NCI-H345 (cell line): ENCODE measurements at regions not wholly inside any gene's neighbourhood (a gene's known extent, or its start where the extent isn't known, plus 50 kb on each side); places are given as distances from the start of the nearest gene placed in this dataset.
"Not testable (repeated sequence)": the region's sequence is repeated elsewhere in the genome, so short reads cannot be mapped to it uniquely, and the experiment has no call there.

Experiments
- DNase-seq: peaks from one replicate; lab custom pipeline; 2025; lab: John Stamatoyannopoulos, UW

- no peak for DNase-seq
These were observed 156.1 kb upstream of the SALL4 start for GRCh38 chr20:51958099-51959065.

- DNase-seq, result no peak
These were observed 153.4 kb upstream of the SALL4 start for GRCh38 chr20:51955756-51956155.

- no peak for DNase-seq
These were observed 151.5 kb upstream of the SALL4 start for GRCh38 chr20:51953731-51954340.

GRCh38 chr20:51950926-51951325 lies 148.6 kb upstream of the SALL4 start:
- no peak for DNase-seq

- DNase-seq, result no peak
These were observed 144.3 kb upstream of the SALL4 start for GRCh38 chr20:51946586-51946985.

- no peak for DNase-seq
These were observed 143.6 kb upstream of the SALL4 start for GRCh38 chr20:51945881-51946280.

- DNase-seq, result no peak
These were observed 142.9 kb upstream of the SALL4 start for GRCh38 chr20:51945177-51945576.

- no peak for DNase-seq
These were observed 141.4 kb upstream of the SALL4 start for GRCh38 chr20:51943761-51944160.

GRCh38 chr20:51943326-51943725 lies 141.0 kb upstream of the SALL4 start:
- DNase-seq, result not testable (repeated sequence)

- no peak for DNase-seq
These were observed 139.2 kb upstream of the SALL4 start for GRCh38 chr20:51941503-51941902.

GRCh38 chr20:51939259-51939585 lies 136.9 kb upstream of the SALL4 start:
- no peak for DNase-seq

- no peak for DNase-seq
These were observed 136.4 kb upstream of the SALL4 start for GRCh38 chr20:51938559-51939258.

GRCh38 chr20:51937779-51938178 lies 135.5 kb upstream of the SALL4 start:
- DNase-seq, result no peak

- DNase-seq, result no peak
These were observed 134.1 kb upstream of the SALL4 start for GRCh38 chr20:51936377-51936776.

- no peak for DNase-seq
These were observed 132.7 kb upstream of the SALL4 start for GRCh38 chr20:51935003-51935358.

GRCh38 chr20:51934301-51935002 lies 132.1 kb upstream of the SALL4 start:
- no peak for DNase-seq

- DNase-seq, result no peak
These were observed 129.1 kb upstream of the SALL4 start for GRCh38 chr20:51931371-51931781.

GRCh38 chr20:51930775-51931174 lies 128.5 kb upstream of the SALL4 start:
- DNase-seq, result no peak

GRCh38 chr20:51928931-51929330 lies 126.6 kb upstream of the SALL4 start:
- DNase-seq, result no peak

GRCh38 chr20:51927970-51928369 lies 125.6 kb upstream of the SALL4 start:
- not testable (repeated sequence) for DNase-seq

- DNase-seq, result no peak
These were observed 124.5 kb upstream of the SALL4 start for GRCh38 chr20:51926670-51927305.

- DNase-seq, result no peak
These were observed 122.2 kb upstream of the SALL4 start for GRCh38 chr20:51924509-51924908.
